GM19467 (cell line): ENCODE measurements at regions not wholly inside any gene's neighbourhood (a gene's known extent, or its start where the extent isn't known, plus 50 kb on each side); places are given as distances from the start of the nearest gene placed in this dataset.

ENCODE experiments used
- ATAC-seq: cut with Tn5 transposase; IDR thresholded peaks from one replicate; pipeline ENCODE4 v1.9.1; 2021; ENCODE audit warnings: mild to moderate bottlenecking, moderate library complexity; ENCODE audit not compliant: unreplicated experiment

- ATAC-seq, result no peak
Observed at GRCh38 chr12:24195063-24195462, 245.6 kb upstream of the SOX5 start.

GRCh38 chr12:24191117-24191516 lies 241.6 kb upstream of the SOX5 start:
- no peak for ATAC-seq

- ATAC-seq, result no peak
Observed at GRCh38 chr12:24185782-24186181, 236.3 kb upstream of the SOX5 start.

- peak; percentile 69 for ATAC-seq
Observed at GRCh38 chr12:24177889-24178288, 228.4 kb upstream of the SOX5 start.

GRCh38 chr12:24175929-24176328 lies 226.5 kb upstream of the SOX5 start:
- ATAC-seq, result no peak

- no peak for ATAC-seq
Observed at GRCh38 chr12:24175284-24175683, 225.8 kb upstream of the SOX5 start.

GRCh38 chr12:24173067-24173466 lies 223.6 kb upstream of the SOX5 start:
- ATAC-seq, result no peak

- ATAC-seq, result no peak
Observed at GRCh38 chr12:24172773-24173066, 223.2 kb upstream of the SOX5 start.

GRCh38 chr12:24172031-24172772 lies 222.7 kb upstream of the SOX5 start:
- peak; percentile 62 for ATAC-seq

GRCh38 chr12:24155042-24155441 lies 205.6 kb upstream of the SOX5 start:
- ATAC-seq, result no peak

GRCh38 chr12:24153079-24153478 lies 203.6 kb upstream of the SOX5 start:
- ATAC-seq, result no peak

- ATAC-seq, result no peak
Observed at GRCh38 chr12:24152270-24152669, 202.8 kb upstream of the SOX5 start.

- ATAC-seq, result no peak
Observed at GRCh38 chr12:24143928-24144327, 194.5 kb upstream of the SOX5 start.

GRCh38 chr12:24139035-24139434 lies 189.6 kb upstream of the SOX5 start:
- no peak for ATAC-seq

GRCh38 chr12:24138041-24138440 lies 188.6 kb upstream of the SOX5 start:
- ATAC-seq, result no peak

GRCh38 chr12:24135158-24135850 lies 185.8 kb upstream of the SOX5 start:
- no peak for ATAC-seq

GRCh38 chr12:24134092-24134491 lies 184.6 kb upstream of the SOX5 start:
- ATAC-seq, result no peak

- no peak for ATAC-seq
Observed at GRCh38 chr12:24133384-24133783, 183.9 kb upstream of the SOX5 start.

GRCh38 chr12:24127919-24128721 lies 178.7 kb upstream of the SOX5 start:
- peak; percentile 69 for ATAC-seq

GRCh38 chr12:24125280-24125679 lies 175.8 kb upstream of the SOX5 start:
- ATAC-seq, result no peak

- no peak for ATAC-seq
Observed at GRCh38 chr12:24121911-24122310, 172.4 kb upstream of the SOX5 start.

- ATAC-seq, result no peak
Observed at GRCh38 chr12:24118668-24119067, 169.2 kb upstream of the SOX5 start.
